ENCODE measurements at regions not wholly inside any gene's neighbourhood (a gene's known extent, or its start where the extent isn't known, plus 50 kb on each side); places are given as distances from the start of the nearest gene placed in this dataset.

DNA sequence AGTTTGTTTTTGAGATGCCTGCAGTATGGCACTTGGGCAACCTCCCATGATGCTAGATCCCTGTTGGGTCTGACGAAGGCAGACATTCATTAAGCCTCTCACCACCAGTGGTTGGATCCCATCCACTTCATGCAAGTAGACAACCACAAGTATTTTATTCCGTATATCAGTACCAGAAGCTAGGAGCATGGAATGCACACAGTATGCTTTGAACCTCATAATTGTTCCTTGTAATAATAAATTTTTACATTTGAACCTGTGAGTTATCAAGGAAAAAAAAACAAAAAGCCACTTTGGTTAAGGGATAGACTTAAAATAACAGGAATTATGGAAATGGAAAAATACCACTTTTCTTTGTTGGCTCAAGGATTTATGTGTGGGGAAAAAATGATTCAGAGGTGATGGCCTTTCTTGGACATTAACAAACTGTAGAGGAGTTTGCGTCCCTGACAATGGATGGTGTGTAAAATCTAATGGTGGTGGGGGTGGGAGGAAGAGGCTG, 107.1 kb upstream of the KCNJ16 start:
- TF ChIP-seq, protein P1, sequence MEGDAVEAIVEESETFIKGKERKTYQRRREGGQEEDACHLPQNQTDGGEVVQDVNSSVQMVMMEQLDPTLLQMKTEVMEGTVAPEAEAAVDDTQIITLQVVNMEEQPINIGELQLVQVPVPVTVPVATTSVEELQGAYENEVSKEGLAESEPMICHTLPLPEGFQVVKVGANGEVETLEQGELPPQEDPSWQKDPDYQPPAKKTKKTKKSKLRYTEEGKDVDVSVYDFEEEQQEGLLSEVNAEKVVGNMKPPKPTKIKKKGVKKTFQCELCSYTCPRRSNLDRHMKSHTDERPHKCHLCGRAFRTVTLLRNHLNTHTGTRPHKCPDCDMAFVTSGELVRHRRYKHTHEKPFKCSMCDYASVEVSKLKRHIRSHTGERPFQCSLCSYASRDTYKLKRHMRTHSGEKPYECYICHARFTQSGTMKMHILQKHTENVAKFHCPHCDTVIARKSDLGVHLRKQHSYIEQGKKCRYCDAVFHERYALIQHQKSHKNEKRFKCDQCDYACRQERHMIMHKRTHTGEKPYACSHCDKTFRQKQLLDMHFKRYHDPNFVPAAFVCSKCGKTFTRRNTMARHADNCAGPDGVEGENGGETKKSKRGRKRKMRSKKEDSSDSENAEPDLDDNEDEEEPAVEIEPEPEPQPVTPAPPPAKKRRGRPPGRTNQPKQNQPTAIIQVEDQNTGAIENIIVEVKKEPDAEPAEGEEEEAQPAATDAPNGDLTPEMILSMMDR (IDR thresholded peaks at IDR 0.05), result no peak
- TF ChIP-seq POLR2A (IDR thresholded peaks at IDR 0.05), result no peak

Measured in testis (tissue), 2 donors.